GM21528 (cell line): ENCODE measurements at regions not wholly inside any gene's neighbourhood (a gene's known extent, or its start where the extent isn't known, plus 50 kb on each side); places are given as distances from the start of the nearest gene placed in this dataset.

Experiments
- ATAC-seq: cut with Tn5 transposase; IDR thresholded peaks from one replicate; pipeline ENCODE4 v1.9.1; 2021; ENCODE audit warnings: mild to moderate bottlenecking, moderate library complexity; ENCODE audit not compliant: unreplicated experiment, low FRiP score

DNA sequence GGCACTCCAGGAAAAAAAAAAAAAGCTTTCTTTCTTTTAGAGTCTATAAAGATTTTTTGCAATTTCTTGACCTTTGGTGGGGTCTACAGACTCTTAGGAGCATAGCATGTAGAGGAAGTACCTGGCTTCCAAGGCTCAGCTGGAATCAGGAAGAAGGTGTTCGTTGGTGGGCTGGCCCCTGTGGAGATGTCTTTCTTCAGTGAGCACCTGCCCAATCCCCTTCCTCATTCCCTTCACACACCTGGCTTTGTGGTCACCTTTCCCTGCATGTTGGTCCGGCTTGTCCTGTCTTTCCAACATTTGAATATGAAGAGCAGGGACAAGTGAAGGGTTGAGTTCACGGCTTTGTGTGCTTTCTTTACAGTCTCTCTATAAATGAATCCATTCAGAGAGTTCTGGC lies 352.4 kb downstream of the HAPSTR1 start:
- no peak for ATAC-seq

DNA sequence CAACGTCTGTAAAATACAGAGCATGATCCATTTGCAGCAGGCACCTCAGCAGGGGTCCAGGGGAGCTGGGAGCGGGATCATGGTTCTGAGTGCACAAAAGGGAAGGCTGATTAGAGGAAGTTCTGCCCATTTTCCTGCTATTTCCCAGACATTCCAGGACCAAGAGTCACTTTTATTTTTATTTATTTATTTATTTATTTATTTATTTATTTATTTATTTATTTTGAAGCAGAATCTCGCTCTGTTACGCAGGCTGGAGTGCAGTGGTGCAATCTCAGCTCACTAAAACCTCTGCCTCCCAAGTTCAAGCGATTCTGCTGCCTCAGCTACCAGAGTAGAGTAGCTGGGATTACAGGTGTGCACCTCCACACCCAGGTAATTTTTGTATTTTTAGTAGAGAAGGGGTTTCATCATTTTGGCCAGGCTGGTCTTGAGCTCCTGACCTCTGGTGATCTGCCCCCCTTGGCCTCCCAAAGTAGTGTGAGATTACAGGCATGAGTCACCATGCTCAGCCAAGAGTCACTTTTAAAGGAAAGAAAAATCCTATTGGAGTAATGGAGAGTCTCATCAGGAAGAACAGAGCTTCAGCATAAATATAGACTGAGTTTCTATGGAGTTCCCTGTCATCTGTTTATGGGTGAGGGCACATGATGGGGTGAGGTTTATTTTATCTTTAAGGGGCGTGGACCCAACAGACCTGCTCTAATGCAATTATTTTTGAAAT lies 355.2 kb downstream of the HAPSTR1 start:
- no peak for ATAC-seq

DNA sequence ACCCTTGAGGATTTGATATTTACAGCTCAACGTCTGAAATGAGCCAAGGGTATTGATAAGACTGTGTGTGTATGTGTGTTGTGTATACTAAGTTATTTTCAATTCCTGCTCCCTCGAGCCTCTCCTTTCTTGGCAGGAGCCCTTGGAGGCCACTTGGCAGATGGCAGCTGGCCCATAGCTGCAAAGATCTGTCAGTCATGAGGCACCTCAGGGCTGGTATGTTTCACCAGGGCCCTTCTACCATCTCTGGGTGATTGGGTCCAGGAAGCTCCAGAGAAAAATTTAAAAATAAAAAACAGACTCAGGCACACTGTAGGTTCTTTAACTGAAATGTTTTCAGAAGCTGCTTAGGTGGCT lies 355.7 kb downstream of the HAPSTR1 start:
- ATAC-seq: no peak

DNA sequence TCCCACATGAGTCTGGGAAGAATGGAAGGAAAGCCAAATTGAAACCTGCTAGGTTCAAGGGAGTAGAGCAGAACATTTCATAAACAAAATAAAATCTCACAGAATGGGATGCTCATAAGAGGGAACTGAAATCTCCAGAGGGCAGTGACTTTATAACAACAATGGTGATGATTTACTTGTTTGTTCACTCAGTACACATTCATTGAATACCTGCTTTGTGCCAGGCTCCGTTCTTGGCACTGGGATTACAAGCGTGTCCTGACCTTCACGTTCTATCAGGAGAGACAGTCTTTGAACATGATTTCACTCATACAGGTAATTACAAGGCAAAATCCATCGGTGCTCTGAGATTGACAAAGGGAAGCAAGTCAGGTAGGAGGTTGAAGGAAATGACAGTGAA lies 356.3 kb downstream of the HAPSTR1 start:
- no peak for ATAC-seq

DNA sequence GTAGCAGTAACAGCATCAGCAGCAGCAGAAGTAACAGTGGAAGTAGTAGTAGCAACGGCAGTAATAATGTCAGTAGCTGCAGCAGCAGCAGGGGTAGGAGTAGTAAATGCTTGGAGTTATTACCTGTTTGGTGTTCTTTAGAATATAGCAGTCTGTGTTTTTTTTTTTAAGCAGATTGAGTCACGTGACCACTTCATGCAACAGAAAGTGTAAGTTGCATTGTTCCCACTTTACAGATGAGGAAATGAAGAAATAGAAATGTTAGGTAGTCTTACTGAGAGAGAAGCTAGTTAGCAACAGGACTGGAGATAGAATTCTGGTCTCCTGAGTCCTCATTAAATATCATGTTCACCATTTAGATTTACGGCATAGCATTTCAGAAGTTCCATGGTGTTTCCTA lies 358.2 kb downstream of the HAPSTR1 start:
- ATAC-seq: no peak

DNA sequence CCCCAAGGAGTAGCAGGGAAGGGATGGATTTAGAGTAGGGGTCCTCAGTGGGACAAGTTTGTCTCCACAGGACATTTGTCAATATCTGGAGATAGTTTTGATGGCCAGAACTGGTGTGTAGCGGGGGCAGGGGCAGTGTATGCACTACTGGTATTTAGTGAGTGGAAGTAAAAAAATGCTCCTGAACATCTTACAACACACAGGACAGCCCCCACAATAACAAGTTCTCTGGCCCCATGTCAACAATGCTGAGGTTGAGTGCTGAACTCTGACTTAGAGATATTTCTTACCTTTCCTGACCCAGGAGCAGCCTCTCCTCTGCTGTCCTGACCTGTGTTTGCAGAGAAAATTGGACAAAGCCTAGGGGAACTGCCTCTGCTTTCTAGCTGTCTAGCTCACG lies 365.8 kb downstream of the HAPSTR1 start:
- ATAC-seq: no peak

DNA sequence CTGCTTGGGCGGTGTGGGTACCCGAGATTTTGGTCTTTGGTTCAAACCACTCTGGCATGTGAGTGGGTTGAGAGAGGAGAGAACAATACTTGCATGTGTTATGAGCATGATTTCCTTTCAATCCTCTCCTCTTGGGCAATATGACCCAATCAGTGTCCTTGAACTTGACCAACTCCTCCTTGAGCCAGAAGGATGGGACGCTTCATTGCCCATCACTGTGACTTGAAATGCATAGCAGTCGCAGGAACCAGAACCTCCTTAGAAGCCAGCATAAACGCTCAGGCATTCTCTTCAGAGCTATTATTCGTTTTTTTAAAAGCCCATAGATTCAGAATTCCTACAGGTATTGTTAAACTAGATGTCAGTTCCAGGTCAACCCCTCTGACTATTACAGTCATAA lies 367.4 kb downstream of the HAPSTR1 start:
- no peak for ATAC-seq

DNA sequence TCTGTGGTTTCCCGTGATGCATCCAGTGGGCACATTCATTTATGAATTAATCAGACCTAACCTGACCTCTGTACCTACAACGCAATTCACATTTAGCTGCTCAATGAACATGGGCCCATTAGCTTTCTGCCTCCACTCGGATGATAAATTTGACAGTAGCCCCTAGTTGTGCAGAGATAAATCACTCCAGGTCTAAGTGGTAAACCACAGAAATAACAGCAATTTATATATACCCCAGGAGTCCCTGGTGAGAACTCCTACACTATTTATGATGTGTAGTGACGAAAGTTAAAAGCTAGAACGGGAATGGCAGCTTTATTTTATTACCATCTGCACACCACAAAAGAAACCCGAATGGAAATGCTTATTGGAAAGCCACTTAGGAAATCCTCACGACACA lies 371.5 kb downstream of the HAPSTR1 start:
- no peak for ATAC-seq

DNA sequence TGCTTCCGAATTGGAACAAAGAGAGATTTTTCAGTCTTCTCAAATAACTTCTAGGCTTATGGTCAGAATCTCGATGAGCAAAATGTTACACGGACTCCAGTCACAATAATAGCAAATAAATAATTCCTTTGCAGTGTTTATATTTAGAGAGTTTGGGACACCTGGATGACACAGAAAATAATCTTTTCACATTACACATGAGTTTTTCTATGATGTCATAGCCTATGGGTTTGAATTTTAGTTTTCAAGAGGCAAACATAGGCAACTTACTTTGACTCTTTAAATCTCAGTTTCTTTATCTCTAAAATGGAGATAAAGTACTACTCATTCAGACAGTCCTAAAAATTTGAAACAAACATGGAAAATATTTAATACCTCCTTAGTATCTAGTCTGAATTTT lies 372.0 kb downstream of the HAPSTR1 start:
- ATAC-seq: no peak

DNA sequence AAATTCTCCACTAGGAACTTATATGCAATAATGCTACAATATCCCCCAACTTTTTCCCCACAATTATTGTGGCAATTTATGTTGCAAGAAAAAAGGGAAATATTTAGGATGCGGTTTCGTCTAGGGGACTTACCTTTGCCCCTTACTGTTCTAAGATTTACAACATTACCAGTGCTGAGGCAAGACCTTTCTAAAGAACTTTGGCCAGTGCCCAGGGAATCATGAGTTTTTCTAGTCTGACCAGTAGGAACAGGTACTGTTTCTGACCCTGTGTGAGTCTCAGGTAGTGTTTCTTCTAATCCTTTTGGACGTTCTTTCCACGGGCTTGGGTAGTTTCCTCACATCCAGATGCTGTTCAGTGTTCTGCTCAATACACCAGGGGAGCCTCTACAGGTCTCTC lies 373.7 kb downstream of the HAPSTR1 start:
- ATAC-seq: no peak

DNA sequence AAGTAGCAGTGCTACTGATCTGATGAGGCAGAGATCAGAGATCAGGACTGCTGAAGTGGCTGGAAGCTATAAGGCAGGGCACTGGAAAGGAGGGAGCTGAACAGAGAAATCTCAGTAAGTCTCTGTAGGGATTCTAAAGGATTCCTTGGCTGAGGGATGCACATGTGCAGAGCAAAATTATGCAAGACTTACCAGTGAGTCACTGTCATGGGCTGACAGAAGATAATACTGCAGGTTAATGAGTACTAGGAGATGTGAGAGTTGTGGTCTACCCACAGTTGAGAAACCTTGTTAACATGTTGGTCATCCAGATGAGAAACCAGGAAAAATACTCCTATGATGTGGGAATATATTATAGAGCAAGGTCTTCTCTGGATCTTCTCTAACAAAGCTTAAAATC lies 378.1 kb downstream of the HAPSTR1 start:
- no peak for ATAC-seq

DNA sequence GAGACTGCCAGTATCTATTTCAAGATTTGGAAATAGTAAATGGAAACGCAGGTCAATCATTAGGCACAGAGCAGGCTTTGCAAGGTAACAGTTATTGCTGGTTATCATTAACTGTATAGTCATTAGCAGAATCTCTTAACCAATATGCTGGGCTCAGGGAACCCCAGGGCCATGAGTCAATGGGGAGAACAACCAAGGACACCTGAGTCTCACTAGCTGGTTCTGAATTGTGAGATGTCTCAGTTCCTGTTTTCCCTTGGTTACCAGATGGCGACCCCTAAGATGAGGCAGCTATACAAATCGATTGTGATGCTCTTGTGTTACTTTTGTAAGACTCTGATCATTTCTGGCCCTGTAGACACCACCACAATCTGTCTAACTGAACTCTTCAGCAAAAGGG lies 385.3 kb downstream of the HAPSTR1 start:
- no peak for ATAC-seq

DNA sequence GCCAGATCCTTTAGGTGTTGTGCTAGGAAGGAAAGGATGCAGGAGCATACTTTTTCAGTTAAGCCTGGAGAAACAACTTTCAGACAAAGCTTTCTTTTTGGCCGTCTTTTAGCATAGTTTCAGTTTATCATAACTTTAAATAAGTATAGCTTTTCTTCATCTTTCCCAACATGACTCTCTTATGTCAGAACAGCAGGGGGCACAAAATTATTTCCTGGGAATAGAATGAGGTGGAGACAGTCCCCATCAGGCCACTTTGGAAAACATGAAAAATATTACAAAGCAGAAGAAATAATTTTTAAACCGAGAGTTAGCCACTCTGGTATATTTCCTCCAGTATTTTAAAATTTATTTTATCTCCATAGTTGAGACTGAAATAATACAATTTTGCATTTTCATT lies 387.6 kb downstream of the HAPSTR1 start:
- no peak for ATAC-seq

DNA sequence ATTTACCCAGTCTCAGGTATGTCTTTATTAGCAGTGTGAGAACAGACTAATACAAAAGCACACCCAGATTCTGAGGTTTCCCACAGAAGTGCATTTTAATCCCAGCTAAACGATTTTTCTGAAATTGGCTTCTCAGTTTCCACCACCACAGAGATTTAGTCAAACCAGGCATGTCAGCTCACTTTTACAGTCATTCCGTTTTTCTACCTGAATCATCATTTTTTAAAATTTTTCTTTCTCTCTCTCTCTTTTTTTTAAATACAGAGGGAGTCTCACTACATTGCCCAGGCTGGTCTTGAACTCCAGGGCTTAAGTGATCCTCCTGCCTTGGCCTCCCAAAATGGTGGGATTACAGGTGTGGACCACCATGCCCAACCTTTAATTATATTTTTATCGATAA lies 389.1 kb downstream of the HAPSTR1 start:
- ATAC-seq: no peak

DNA sequence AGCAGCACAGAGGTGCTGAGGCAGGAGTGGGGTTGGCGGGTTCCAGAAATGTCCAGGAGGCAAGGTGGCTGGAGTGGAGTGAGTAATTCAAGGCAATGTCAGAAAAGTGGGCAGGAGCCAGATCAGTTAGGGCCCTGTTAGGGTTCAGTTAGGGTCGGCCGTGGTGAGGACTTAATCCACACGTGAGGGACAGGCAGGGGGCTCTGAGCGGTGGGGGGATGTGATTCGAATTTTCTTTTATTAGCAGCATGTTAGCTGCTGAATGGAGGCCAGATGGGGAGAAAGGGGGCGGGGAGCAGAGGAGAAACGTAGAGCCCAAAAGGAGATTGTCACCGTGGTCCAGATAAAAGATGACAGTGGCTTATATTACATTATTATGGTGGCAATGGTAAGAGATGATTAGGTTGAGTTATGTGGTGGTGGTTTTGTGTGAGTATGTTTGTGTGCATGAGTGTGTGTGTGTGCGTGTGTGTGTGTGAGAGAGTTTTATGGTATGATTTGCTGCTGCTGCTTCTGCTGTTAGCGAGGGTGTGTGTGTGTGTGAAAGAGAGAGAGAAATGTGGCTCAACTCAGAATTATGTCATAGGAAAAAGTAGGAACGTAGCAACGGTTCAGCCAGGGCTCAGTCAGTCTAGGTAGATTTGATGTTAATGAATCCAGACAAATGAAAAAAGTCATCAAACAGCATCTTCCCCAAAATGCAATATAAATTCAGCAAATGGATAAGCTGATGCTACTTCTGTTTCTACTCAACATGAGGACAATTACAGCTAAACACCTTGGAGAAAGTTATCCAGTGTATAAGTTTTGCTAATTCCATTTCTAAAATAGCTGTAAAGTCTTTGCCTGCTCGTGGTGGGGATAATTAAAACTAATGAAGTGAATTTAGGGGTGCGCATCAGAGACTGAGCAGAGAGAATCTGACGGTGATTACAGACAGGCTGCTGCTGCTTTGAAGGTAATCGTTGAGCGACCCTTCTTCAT lies 390.6 kb downstream of the HAPSTR1 start:
- no peak for ATAC-seq

DNA sequence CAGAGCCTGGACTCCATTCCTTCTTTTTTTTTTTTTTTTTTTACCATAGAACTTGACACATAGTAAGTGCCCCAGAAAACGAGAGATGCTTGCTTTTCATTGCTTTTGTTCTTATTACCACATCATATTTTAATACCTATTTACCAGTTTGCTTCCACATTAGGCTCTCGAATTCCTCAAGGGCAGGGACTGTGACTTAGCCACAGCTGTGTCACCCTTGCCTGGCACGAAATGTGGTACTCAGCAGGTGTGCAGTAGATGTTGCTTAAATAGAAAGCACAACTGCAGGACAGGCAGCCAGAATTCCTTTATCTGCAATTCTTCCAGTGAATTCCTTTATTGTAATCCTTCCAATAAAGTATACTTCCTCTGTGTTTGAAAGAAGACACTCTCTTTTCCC lies 393.0 kb downstream of the HAPSTR1 start:
- ATAC-seq: no peak

DNA sequence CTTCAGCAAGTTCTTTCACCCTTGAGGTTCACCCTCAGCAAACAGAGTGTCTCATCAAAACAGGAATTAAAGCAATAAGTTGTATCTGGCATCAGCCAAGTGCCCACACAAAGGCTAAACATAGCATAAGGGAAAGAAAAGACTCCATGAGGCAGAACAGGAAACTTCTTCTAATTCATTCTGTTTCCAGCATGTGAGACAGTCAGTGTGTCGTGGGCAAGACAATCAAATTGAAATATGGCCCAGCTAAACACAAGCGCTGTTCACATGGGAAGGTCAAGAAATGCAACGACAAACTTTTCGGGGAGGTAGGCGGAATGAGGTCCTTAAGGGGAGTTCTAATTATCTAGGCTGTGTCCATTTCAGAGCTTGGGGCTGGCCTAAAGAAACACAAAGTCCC lies 393.4 kb downstream of the HAPSTR1 start:
- no peak for ATAC-seq

DNA sequence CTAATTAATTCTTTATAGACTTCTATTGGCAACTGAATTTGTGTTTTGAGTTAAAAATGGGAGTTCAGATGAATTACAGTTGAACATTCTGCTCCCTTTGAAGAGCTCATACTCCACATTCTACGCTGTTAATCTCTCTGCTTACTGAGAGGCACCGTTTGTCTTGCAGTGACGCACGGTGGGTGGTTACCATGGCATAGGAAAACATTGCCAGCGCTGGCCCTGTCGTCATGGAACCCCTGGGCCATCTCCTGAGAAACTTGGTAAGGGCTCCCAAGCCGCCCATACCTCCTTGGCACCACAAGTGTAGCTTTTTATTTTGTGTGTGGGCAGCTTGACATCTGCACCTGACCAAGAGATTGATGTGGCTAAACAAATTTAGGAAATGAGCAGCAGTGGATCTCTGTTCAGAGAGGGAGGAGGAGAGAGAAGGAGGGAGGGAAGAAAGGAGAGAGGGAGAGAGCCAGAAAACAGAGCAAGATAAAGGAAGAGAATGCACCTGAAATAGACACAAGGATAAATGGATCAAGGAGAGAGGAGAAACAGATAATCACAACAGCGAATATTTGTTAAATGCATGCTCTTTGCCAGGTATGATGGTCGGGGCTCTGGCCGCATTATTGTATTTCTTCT lies 398.5 kb downstream of the HAPSTR1 start:
- ATAC-seq: no peak

DNA sequence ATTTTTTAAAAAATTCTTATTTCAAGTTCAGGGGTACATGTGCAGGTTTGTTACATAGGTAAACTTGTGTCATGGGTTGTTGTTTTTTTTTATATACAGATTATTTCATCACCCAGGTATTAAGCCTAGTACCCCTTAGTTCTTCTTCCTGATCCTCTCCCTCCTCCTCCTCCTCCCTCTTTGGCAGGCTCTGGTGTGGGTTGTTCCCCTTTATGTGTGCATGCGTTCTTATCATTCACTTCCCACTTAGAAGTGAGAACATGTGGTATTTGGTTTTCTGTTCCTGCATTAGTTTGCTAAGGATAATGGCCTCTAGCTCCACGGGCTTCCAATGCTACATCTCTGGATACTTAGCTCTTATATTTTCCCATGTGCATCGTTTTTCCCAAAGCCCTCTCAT lies 404.4 kb downstream of the HAPSTR1 start:
- ATAC-seq: no peak

DNA sequence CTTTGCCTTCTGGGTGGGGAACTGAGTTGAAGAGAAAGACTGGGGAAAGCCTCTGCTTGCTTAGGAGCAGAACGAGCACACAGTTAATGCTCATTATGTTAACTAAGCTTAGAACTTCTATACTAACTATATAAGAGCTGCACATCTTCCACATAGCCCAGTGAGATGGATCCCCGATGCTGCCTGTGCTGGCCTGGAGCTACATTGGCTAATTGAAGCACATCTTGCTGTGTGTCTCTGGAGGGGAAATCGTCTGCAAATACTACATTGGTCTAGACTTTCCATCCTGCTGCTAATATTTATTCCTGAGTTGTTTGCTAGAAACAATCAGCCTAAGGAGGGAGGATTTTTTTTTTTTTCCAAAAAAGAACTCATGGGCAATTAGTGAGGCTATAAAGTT lies 406.3 kb downstream of the HAPSTR1 start:
- no peak for ATAC-seq

DNA sequence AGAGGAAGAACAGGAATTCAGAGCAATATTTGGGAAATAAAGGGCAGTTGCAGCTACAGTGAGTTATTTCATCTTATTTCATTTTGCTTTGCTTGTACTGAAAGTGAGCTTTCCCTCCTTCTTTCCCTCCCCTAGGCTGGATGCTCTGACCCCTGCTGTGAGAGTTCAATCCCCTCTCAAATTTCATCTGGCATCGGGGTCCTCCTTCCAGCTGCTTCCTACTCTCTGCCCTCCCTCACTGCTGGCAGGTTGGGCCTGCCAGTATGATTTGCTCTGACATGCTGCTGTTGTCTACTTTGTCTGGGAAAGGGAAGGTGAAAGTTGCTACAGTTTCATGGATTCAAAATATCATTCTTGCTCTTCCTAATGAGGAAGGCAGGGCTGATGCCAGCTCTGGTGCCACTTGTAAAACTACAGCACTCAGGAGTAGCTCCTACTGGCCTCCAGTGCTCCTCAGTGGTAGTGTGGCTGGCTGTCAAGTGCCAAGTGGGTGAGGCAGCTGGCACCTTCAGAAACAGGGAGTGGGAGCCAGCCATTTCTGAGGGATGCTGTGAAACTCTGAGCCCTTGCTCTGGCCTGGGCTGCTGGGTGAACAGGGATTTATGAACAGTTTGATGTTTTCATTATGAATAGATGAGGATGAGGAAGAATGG lies 408.6 kb downstream of the HAPSTR1 start:
- no peak for ATAC-seq
